ENCODE measurements at regions not wholly inside any gene's neighbourhood (a gene's known extent, or its start where the extent isn't known, plus 50 kb on each side); places are given as distances from the start of the nearest gene placed in this dataset.
"Not testable (repeated sequence)": the region's sequence is repeated elsewhere in the genome, so short reads cannot be mapped to it uniquely, and the experiment has no call there.

DNA sequence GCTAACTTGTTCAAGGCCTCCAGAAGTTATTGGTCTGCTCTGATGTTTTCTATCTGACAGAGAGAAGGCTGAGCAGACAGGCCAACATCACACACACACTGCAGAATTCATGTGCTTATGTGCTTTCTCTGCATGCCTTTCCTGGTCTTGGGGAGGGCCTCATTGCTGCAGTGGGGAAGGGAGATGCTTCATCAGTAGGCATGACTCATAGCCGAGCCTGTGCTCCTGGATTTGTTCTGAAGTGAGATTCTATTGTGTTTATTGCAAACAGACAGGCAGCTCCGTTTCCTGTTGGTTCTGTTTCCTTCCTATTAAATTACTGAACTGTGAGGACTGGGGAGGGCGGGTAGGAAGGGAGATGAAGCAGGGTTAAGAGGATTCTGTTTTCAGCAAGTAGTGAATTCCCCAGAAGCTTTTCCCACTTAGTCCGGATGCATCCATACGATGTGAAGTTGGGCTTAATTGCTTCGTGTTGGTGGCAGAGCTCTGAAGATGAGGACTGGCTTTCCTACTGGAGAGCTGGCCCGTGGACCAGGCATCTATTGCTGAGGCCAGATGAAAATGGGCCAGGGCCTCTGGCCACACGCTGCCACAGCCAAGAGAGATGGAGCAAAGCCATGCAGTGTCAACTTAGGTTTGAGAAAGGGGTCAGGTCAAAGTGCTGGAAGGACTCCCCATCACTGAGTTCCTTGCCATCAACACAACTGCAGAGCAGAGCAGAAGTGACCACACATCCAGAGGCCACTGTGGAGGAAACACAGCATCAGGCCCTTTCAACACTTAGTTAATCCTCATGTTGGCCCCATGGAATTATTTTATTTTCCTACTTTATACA lies 179.3 kb downstream of the UTP18 start:
- no peak for DNase-seq

DNA sequence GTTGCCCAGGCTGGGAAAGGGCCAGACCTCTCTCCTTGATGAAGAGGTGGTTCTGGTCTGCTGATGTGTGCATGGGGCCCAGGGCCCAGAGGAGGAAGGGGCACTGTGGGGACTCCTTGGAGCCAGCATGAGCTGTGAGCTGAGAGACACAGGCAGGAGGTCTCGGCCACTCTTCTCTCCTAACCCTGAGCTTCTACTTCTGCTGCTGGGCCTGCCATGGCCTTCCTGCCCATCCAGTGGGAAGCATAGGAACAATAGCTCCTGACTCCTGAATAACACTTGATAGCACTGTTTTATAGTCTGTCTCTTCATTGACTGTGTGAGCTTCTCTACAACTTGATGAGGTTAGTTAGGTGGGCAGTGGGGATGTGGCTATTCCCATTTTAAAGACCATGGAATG lies 181.1 kb downstream of the UTP18 start:
- no peak for DNase-seq

GRCh38 chr17:51442088-51442865 lies 181.9 kb downstream of the UTP18 start:
- DNase-seq: no peak

GRCh38 chr17:51443646-51444045 lies 183.3 kb downstream of the UTP18 start:
- no peak for DNase-seq

DNA sequence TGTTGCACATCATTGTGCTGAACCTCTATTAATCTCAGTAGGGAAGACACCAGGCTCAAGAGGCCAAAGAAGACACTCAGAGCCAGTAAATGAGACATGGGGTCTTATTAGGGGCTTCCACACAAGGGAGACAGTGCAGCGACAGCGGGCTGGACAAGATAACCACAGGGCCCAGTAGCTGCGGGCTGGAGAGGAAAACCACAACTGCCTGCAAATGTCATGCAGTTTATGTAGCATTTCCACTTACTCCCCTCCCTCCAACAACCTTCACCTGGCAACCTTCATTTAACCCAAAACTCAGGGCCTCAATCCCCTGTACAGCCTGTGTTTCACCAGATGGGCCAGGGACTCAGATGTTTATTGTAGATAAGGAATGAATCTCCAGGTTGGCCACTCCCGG lies 185.6 kb downstream of the UTP18 start:
- DNase-seq: no peak

DNA sequence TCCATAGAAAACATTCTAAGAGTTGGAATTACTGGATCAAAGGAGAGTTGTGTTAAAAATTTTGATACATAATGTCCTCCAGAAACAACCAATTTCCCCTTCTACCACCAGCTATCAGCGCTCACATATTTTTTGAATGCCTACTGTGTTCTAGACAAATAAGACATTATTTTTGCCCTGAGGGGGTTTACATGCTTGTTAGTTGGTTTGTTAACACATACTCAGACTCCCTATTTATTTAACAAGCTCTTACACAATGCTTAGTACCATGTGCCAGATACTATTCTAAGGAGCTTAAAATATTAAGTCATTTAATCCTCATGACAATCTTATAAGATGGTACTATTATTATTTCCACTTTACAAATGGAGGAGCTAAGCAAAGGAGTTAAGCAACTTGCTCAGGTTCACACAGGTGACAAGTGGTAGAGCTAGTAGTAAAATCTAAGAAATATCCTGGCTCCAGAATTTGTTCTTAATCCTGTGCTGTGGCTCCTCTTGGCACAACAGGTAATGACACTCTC lies 194.2 kb downstream of the UTP18 start:
- no peak for DNase-seq

GRCh38 chr17:51455211-51455610 lies 194.9 kb downstream of the UTP18 start:
- DNase-seq: no peak

- no peak for DNase-seq
These were observed 195.6 kb downstream of the UTP18 start for GRCh38 chr17:51455931-51456330.

DNA sequence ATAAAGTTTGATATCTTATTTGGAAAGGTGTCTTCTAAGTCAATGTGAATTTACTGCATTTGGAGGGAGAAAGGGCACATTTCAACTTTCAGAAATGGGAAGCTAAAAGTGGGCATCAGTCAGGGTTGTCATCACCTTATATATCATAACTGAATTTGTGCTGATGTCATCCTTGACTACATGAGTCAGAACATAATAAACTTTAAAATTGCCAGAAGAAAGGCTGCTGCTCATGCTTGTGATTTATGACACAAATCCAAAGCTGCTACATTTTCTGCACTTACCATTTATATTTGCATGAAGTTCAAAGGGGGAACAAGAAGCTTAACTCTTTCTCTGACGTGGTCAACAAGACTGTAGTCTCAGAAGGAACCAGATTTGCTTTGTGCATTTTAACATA lies 196.6 kb downstream of the UTP18 start:
- no peak for DNase-seq

DNA sequence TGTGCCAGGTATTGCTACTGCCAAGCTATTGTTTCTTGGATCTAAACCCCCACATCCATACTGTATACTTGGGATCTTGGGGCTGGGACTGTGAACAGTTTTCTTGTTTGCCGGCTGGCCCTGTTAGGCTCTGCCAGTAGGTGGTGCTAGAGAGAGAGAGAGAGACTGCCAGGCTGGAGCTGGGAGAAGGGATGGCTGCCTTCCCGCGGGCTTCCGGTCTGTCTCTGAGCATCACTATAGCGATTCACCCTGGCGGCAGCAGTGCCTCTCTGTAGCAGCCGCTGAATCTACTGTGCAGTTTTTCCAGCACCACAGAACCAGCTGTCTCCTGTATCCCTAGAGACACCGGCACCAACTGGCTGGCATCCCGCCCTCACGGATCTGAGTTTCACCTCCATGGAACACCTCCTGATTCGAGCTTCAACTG lies 201.2 kb downstream of the UTP18 start:
- DNase-seq: peak; percentile 53 to 58

GRCh38 chr17:51463353-51463752 lies 203.0 kb downstream of the UTP18 start:
- DNase-seq: no peak

DNA sequence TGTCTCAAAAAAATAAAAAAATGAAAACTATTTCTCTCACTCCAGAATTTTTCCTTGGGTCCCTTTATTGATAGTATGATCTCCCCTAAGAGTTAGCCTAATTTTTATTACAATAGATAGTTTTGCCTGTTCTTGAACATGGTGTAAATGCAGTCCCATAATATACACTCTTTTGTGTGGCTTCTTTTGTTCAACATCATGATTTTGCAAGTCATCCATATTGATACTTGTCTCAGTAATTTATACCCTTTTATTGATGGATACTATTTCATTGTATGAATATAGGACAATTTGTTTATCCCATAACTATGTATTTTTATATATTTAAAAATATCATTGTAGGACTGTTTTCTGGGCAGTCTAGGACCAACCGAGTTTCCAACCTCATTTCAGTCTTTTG lies 207.0 kb downstream of the UTP18 start:
- no peak for DNase-seq

GRCh38 chr17:51472670-51473205 lies 212.4 kb downstream of the UTP18 start:
- no peak for DNase-seq

- no peak for DNase-seq
These were observed 214.4 kb downstream of the UTP18 start for GRCh38 chr17:51474764-51475163.

DNA sequence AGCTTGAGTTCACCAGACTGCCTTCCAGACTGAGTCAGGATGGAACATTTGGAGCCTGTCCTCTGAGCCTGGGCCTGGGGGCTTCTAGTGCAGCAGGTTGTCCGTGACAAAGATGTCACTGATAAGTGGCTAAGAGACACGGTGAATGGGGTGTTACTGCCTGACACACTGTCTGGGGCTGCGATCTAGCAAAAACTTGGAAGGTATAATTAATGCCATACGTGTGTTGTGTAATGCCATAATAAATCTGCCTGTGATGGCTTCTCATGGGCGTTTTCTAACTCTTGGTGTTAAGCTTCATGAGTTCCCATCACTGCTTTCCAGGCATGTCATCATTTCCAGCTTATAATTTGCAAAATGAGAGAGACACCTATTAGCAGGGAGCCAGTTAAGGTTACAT lies 215.4 kb downstream of the UTP18 start:
- no peak for DNase-seq

DNA sequence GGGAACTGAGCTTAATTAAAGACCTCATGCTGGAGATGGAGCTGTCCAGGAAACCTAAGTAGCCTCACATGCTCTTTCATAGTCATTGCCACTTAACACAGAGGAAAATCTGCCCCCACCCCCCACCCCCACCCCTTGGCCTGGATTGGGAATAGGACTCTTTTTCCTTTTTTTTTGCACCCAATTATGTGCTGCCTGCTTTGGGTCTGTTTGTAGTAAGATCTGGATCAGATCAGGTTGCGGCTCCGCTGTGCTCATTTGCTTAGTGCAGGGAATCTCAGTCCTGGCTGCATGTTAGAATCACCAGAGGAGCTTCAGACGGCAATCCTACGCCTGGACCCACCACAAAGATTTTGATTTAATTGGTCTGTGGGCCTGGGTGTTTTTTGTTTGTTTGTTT lies 219.0 kb downstream of the UTP18 start:
- DNase-seq: no peak

- DNase-seq: no peak
These were observed 221.0 kb downstream of the UTP18 start for GRCh38 chr17:51481370-51481769.

- not testable (repeated sequence) for DNase-seq
These were observed 221.9 kb downstream of the UTP18 start for GRCh38 chr17:51482248-51482647.

- no peak for DNase-seq
These were observed 225.7 kb downstream of the UTP18 start for GRCh38 chr17:51486091-51486490.

DNA sequence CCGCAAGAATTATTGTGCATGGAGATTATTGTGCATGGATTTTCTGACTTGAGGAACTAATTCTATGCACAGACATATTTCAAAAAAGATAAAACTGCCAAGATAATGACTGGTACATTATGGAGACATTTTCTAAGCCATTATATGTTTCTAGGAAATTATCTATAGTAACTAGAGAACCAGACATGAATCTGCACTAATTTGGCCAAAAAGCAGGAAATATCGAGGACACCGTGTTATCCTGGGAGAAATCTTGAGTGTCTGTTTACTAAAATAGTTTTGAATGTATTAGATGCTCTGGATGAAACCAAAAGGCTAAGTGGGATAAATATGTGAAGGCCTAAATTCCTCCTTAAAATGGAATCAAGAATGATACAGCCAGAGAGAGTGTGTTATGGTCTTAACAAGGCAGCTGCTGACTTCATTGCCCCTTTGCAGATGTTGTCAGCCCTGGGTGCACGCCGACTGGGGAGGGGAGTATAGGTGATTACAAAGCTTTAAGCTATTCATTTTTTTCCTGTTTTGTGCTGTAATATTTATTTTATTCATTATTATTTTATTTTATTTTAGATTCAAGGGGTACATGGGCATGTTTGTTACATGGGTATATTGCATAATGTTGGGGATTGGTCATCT lies 226.7 kb downstream of the UTP18 start:
- no peak for DNase-seq

DNA sequence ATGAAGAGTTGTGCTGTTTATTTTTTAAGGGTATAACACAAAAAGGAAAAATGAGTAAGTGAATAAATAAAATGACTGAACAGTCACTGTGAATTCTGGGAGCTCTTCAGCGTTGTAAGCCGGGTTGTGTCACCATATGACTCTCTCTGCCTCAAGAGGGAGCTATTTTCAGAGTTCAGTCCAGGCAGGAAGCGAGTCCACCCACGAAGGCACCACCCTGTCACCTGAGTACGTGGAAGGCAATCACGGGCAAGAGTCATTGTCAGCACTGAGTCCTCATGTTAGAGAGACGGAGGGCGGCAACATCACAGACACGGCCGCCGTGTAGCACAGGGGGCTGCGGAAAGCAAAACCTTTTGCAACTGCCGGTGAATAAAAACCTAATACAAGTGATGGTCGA lies 227.6 kb downstream of the UTP18 start:
- peak in 1 of 2 donors; percentile 7 for DNase-seq

DNA sequence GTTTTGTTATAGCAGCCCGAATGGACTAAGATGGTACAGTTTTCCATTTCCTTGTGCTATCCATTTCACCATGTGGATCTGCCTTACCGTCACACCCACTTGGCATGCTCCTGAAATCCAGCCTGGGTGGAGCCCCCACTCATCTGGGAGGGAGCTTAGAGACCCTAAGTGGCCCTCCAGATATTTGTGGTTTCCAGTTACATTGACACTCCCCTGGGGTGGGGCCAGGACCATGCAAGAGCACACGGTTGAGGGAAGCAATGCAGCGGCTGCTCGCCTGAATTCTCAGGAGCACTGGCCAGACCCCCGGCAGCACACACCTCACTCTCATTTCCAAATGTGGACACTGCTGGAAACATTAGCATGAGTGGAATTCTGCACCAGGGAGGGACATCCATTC lies 231.1 kb downstream of the UTP18 start:
- DNase-seq: no peak

- DNase-seq: no peak
These were observed 232.9 kb downstream of the UTP18 start for GRCh38 chr17:51493206-51493605.

All from stimulated activated CD4-positive, alpha-beta T cell treated with anti-CD3 and anti-CD28 coated beads, Interleukin-2, amount 100 ng/mL, for 48 hours (primary cell).